Neural progenitor cell (in vitro differentiated cells): ENCODE measurements at regions not wholly inside any gene's neighbourhood (a gene's known extent, or its start where the extent isn't known, plus 50 kb on each side); places are given as distances from the start of the nearest gene placed in this dataset.

Source experiments
- EZH2 ChIP-seq: fragments of 200-600 bp; sonication (generic); IDR thresholded peaks from 2 replicates; pipeline ENCODE4 v1.6.1; 2017; ENCODE audit warnings: antibody characterized with exemption, mild to moderate bottlenecking, moderate library complexity
- TF ChIP-seq, protein P1 (sequence below): fragments of 200-600 bp; sonication (generic); IDR thresholded peaks from 2 replicates; pipeline ENCODE4 v1.5.1; 2017; ENCODE audit warnings: antibody characterized with exemption, mild to moderate bottlenecking

DNA sequence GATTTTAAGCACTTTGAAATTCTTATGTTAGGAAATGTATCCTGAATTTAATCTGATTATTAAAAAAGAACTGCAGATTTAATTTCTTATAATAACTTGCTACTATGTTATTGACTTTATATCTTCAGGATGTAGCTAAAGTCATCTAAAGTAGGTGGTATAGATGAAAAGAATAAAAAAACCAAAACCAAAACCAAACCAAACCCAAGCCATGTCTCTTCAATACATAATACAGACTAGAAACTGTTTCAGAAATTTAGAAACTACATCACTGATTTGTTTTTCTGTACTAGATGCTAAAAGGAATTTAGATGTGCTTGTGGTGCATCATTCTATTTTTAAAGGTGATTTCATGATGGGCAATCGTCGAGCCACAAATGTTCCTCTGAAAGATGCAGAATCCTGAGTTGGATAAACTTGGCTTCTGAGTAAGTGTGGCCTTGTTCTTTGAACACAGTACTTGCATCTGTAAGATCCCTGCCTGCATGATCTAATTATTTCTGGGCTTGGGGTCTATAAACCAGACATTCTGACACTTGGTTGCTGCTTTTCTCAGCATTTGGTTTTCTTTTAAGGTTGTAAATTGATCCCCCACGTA lies 287.1 kb upstream of the SUCLG2 start:
- TF ChIP-seq, protein P1, sequence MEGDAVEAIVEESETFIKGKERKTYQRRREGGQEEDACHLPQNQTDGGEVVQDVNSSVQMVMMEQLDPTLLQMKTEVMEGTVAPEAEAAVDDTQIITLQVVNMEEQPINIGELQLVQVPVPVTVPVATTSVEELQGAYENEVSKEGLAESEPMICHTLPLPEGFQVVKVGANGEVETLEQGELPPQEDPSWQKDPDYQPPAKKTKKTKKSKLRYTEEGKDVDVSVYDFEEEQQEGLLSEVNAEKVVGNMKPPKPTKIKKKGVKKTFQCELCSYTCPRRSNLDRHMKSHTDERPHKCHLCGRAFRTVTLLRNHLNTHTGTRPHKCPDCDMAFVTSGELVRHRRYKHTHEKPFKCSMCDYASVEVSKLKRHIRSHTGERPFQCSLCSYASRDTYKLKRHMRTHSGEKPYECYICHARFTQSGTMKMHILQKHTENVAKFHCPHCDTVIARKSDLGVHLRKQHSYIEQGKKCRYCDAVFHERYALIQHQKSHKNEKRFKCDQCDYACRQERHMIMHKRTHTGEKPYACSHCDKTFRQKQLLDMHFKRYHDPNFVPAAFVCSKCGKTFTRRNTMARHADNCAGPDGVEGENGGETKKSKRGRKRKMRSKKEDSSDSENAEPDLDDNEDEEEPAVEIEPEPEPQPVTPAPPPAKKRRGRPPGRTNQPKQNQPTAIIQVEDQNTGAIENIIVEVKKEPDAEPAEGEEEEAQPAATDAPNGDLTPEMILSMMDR = no peak
- no peak for TF ChIP-seq EZH2
